ENCODE measurements at regions not wholly inside any gene's neighbourhood (a gene's known extent, or its start where the extent isn't known, plus 50 kb on each side); places are given as distances from the start of the nearest gene placed in this dataset.

GRCh38 chr3:23644099-23644498, 161.7 kb upstream of the UBE2E1 start:
- DNase-seq (ENCODE audit: low read depth in 2 of 2): no peak

- no peak for DNase-seq (ENCODE audit: low read depth in 2 of 2)
Measured at GRCh38 chr3:23644676-23645075, 161.1 kb upstream of the UBE2E1 start.

DNA sequence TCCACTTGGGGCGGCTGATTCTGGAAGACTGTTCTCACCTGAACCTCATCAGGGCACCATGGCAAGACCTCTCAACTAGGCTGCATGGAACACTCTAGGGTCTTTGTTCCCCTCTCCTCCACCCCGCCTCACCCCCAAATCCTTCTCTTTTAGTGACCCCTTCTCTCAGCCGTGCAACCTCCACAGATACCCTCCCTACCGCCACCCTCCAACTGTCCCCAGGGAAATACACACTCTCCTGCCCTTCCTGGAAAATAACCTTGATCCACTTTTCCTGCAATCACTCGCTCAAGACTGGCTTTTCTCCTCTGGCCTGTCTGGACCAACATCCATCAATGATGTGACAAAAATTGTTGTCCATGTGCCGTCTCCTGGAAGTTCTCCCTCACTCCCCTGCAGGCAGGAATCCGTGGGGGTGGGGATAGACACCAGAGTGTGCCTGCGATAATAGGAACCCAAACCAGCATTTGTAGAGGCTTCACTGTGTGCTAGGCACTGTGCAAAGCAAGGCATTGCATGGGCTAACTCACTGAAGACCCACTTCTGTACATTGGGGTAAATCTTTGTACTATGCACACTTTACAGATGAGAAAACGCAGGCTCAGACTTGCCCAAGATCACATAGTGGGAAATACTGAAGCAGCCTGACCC, 160.1 kb upstream of the UBE2E1 start:
- DNase-seq (ENCODE audit: low read depth in 2 of 2): no peak

DNA sequence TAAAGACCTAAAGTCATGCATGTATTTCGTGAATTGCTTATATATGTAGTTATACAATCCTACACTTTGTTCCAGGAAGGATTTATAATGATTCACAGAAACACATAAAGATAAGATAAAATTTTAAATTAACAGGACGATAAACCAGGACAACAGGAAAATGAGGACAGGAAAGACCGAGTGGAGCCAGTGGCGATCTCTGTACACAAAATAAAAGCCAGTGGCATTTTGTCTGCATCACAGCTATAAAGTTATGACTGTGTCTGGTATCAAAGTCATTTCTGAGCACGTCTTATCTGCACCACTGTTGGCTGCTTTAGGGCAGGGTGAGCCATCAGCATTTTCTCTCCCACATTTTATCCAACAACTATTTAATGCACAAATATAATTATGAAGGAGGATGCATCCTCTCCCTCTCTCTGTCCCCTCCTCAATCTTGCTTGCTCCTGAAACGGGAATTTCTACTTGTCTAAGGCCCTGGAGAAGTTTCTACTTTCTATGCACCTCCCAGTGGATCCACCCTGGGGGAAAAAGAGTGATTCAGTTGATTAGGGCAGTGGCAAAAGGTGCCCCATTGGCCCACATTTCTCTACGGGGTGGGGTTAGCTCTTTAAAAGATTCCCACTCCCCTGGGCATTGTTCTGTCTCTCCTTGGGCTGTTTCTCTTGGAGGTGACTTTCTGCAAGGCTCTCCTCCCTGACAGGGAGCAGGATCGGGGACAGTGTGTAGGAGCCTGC, 159.4 kb upstream of the UBE2E1 start:
- no peak for DNase-seq (ENCODE audit: low read depth in 2 of 2)

DNA sequence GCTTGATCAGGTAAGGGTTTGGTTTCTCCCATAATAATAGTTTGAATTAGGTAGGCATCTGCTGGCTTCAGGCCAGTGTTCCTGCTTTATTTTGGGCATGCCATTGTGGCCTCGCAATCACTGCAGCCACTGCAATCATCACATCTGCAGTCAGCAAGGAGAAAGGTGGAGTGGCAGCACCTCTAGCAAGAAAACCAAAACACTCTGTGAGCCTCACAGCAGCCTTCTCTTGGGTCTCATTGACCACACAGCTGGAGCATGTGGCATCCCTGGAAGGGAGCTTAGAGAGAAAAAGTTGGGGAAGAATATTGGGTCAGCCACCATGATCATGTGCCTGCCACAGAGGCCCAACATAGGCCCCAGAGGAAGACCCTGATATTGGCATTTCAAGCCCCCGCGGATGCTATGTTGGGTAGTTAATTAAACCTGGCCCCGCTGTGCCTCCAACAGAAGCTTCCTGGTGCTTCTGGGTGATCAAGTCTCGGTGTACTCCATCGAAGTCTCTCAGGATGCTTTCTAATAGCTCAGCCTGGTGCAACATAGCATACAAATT, 158.0 kb upstream of the UBE2E1 start:
- no peak for DNase-seq (ENCODE audit: low read depth in 2 of 2)

- DNase-seq (ENCODE audit: low read depth in 2 of 2): no peak
Measured at GRCh38 chr3:23648326-23648995, 157.3 kb upstream of the UBE2E1 start.

DNA sequence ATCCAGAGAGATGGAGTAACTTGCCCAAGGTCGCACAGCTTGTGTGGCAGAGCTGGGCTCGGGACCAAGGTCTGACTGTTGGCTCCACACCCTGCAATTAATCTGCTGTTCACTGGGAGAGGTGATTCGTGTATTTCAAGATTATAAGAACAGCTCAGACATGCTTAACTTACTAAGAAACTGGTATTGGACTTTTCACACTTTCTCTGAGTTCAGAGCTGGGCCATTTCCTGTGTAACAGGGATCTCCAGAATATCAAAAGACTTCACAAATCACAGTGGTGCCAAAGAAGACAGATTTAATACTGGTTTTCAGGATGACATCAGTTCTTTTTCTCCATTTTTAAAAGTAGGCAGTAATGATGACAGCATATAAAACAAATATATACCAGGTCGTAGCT, 156.8 kb upstream of the UBE2E1 start:
- DNase-seq (ENCODE audit: low read depth in 2 of 2): no peak

- no peak for DNase-seq (ENCODE audit: low read depth in 2 of 2)
Measured at GRCh38 chr3:23649448-23649847, 156.3 kb upstream of the UBE2E1 start.

DNA sequence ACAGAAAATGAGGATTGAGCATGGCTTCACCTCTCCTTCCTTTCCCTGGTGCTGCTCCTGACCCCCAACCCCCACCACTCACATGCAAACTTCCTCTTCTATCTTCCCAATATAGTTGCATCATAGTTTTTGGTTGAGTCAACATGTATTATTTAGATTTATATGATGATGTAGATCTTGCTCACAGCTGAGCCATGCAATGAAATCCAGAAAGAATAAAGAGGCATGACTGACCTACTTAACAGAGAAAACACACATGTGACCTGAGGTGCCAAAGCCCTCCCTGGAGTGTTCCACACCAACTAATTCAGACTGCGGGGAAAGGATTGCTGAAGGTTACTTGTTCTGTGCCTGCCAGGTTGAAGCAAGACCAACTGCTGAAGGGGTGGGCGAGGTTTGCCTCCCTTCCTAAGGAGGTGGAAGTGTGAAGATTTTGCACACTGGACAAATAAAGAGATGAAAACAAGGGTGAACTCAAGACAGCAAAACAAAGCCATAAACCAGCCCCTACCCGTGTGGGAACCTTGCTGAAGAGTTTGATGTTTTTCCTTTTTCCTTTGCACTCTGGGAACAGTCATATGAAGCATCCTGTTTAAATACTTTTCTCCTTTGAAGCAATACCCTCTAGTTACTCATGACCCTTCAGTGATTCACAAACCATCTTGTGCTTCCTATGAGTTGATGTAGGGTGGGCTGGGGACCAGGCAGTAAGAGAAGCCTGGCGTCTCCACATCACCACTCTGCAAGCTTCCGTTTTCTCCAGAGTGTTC, 155.2 kb upstream of the UBE2E1 start:
- DNase-seq (ENCODE audit: low read depth in 2 of 2): no peak

GRCh38 chr3:23653647-23654525, 151.9 kb upstream of the UBE2E1 start:
- no peak for DNase-seq (ENCODE audit: low read depth in 2 of 2)

- no peak for DNase-seq (ENCODE audit: low read depth in 2 of 2)
Measured at GRCh38 chr3:23654571-23654970, 151.2 kb upstream of the UBE2E1 start.

DNA sequence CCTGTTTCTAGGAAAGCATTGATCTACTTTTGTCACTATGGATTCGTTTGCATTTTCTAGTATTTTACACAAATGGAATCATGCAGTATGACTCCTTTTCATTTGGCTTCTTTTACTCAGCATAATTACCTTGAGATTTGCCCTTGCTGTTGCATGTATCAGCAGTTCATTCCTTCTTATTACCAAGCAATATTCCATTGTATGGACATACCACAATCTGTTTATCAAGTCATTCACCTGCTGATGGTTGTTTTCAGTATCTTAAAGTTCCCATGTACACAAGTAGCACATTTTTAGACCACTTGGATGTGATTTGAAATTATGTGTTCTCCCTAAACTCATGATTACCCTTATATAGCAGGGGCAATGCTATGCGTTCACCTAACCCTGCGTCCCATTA, 150.0 kb upstream of the UBE2E1 start:
- DNase-seq (ENCODE audit: low read depth in 2 of 2): no peak

- DNase-seq (ENCODE audit: low read depth in 2 of 2): no peak
Measured at GRCh38 chr3:23656199-23656598, 149.6 kb upstream of the UBE2E1 start.

GRCh38 chr3:23656821-23657220, 148.9 kb upstream of the UBE2E1 start:
- DNase-seq (ENCODE audit: low read depth in 2 of 2): no peak

- no peak for DNase-seq (ENCODE audit: low read depth in 2 of 2)
Measured at GRCh38 chr3:23657647-23658046, 148.1 kb upstream of the UBE2E1 start.

GRCh38 chr3:23659274-23659673, 146.5 kb upstream of the UBE2E1 start:
- no peak for DNase-seq (ENCODE audit: low read depth in 2 of 2)

DNA sequence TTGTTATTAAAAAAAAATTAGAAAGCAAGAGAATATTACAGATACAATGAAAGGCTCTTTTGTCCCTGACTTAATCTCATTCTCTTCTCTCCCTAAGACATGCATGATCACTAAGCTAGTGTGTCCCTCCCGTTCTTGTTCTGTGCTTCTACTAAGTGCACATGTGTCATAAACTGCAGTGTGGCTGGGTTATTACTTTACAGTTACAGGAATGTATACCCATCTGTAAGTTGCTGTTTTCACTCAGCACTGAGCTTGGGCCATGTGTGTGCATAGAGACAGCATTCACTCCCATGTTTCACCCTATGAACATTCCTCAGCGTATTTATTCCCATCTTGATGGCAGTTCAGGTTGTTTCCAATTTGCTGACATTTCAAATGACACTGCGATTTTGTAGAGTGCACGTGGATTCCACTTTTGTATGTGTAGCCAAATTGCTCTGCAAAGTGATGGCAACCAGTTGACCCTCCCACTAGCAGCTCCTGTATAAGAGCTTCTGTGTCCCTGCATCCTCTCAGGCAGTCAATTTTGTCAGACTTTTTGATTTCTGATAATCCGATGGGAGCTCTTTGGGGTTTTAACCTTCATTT, 145.8 kb upstream of the UBE2E1 start:
- DNase-seq (ENCODE audit: low read depth in 2 of 2): no peak

GRCh38 chr3:23662079-23662617, 143.6 kb upstream of the UBE2E1 start:
- DNase-seq (ENCODE audit: low read depth in 2 of 2): no peak

DNA sequence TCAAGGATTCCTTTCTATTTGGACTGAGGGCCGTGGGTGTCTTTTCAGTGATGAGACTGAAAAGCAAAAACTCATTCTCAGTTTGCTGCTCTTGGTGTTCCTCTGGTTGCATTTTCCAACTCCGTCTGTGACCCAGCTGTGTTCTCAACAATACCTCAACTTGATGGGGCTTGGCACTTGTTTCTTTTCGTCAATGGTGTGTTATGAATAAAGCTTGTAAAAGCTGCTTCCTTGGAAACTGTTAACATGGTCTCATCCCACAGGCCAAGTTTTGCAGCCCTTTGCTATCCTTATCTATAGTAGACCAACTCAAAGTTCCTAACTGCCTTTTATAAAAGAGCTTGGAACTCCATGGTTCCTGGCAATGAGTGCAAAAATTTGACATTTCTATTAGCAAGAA, 142.5 kb upstream of the UBE2E1 start:
- DNase-seq (ENCODE audit: low read depth in 2 of 2): no peak

GRCh38 chr3:23663661-23664186, 142.0 kb upstream of the UBE2E1 start:
- no peak for DNase-seq (ENCODE audit: low read depth in 2 of 2)
